NCI-H1436 treated with DMSO at 0.1 percent for 48 hours (cell line): ENCODE measurements at regions not wholly inside any gene's neighbourhood (a gene's known extent, or its start where the extent isn't known, plus 50 kb on each side); places are given as distances from the start of the nearest gene placed in this dataset.

Experiments used
- DNase-seq: peaks from one replicate; lab custom pipeline; 2025; lab: John Stamatoyannopoulos, UW

GRCh38 chr14:26996246-26996645 lies 398.4 kb upstream of the NOVA1 start:
- DNase-seq, result no peak

DNA sequence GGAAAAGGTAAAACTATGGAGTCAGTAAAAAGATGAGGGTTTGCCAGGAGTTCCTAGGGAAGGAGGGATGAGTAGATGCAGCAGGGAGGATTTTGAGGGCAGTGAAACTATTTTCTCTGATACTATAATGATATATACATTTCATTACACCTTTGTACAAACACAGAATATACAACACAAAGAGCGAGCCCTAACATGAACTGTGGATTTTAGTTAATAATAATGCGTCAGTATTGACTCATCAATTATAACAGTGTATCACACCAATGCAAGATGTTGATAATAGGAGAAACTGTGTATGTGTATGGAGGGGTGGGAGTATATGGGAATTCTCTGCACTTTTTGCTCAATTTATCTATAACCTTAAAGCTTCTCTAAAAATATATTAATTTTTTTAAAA lies 404.3 kb upstream of the NOVA1 start:
- no peak for DNase-seq

DNA sequence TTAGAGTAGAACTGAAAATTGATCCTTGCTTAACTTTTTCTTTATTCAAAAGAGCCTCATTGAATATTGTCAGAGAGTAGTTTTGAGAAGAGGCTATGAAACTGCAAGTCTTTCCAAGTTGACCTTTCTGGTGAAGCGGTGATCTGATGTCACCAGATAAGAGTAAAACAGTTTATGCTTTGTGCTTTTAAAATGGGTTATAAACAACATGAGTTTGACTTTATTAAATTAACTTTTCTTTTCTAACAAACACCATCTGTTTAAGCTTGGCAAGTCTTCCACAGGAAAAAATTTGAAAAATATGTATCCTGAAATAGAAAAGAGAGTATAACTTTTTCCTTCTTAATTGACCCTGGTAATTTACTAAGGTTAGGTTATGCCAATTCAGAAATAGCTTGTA lies 408.7 kb upstream of the NOVA1 start:
- no peak for DNase-seq

DNA sequence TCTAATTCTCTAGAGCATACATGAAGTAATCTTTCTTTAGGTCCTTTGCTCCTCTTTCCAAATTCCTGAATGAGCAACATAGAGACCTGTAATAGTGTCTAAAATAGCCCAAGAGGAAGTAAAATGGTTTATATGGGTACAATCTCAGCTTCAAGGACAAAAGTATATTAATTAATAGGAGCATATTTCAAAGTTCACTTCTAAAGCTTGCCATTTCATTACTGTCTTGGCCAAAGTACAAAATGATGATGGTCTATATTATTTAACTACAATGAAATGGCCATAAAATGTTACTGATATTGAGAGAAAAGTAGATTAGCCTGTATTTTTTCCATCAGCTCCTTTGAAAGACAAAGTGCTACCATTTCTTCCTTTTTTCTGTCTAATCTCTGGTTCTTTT lies 410.4 kb upstream of the NOVA1 start:
- no peak for DNase-seq

DNA sequence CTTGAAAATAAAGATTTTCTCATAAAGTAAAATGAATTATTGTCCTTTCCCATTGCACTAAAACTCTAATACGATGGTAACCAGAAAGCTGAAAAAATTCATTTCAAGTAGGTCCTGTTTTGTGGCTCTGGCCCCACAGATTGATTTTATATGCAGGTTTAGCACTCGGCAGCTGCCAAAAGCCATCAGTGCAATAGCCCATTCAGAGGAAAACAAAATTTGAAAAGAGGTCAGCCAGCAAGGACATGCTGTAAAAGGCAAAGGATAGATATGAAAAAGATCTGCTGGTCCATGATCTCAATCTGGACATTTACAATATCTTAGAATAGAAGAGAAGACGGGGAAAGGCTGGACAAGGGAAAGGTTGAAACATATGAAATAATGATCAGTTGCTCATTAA lies 414.8 kb upstream of the NOVA1 start:
- DNase-seq, result no peak

DNA sequence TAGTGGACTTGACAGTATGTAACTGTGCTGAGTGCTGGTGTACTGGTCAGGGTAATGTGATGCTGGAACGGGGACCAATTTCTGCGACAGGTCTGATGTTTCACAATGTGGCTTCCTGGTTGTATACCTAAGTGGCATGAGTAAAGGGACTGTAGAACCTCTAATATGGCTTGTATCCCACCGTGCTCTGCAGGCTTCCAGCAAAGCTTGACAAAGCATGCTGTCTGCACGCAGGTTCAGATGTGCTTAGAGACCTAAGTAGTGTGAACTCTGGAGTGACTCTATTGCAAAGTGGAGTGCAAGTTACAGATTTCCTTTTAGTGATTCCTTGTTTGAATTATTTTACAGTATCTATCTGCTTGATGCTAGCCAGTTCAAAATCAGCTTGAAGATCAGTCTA lies 415.8 kb upstream of the NOVA1 start:
- DNase-seq, result no peak

DNA sequence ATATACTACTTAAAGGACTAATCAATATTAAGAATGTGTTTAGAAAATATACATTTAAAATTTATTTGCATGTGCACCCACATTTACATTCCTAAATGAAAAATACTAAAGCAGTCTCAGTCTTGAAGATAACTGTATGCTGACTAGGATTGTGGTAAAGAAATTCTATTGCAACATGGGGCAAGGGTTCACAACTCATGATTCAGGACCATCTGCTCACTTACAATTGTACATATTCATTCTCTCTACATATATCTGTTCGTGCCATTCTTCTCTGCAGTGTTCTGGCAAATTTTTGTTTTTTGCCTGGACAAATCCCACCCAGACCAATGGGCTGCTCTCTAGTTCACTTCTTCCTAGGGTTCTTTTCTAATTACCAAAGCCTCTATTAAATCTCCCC lies 417.2 kb upstream of the NOVA1 start:
- no peak for DNase-seq

DNA sequence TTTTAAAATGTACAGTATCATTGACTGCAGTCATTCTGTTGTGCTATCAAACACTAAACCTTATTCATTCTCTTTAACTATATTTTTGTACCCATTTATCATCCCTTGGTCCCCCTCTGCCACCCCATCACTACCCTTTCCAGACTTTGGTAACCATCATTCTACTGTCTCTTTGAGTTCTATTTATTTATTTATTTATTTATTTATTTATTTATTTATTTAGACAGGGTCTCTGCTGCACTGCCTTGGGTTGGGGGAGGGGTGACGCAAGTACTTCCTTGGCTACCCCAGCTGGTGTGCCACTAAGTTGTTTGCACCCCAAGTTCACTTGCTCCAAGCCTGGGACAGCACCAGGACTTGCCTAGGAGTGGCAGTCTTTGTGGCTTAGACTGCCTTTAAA lies 427.8 kb upstream of the NOVA1 start:
- DNase-seq, result no peak

DNA sequence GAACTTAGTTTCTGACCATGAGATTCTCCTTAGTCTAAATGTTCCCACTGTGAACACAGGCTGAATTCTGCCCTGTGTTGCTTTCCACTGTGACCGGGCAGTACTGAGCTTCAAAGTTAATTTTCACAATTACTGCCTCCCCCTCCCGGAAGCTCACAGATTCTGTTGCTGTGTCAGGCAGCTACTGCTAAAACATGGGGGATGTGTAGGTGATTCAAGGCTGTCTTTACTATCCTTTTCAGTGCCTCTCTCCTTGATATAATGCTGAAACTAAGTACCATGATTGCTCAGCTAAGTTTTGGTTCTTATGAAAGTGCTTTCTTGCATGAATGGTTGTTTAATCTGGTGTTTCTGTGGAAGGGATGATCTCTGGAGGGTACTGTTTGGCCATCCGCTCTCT lies 428.3 kb upstream of the NOVA1 start:
- no peak for DNase-seq

- DNase-seq, result no peak
These were observed 442.7 kb upstream of the NOVA1 start for GRCh38 chr14:27040552-27040951.

DNA sequence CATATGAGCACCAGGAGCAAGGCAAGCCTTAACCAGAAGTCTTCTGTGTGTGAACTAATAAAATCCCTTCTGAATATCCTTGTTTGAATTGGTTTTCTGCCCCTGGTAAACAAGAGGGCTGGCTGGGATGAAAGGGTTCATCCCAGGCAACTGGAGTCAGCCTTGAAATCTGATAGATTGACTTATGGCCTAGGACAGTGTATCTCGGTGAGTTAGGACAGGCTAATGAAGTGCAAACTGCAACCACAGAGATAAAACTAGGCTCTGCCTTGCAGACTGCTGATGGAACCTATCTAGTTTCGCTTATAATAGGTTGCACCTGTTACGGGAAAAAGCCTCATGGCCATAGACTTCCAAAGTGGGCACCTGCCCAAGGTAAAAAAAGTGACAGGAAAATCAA lies 451.9 kb upstream of the NOVA1 start:
- DNase-seq, result no peak

DNA sequence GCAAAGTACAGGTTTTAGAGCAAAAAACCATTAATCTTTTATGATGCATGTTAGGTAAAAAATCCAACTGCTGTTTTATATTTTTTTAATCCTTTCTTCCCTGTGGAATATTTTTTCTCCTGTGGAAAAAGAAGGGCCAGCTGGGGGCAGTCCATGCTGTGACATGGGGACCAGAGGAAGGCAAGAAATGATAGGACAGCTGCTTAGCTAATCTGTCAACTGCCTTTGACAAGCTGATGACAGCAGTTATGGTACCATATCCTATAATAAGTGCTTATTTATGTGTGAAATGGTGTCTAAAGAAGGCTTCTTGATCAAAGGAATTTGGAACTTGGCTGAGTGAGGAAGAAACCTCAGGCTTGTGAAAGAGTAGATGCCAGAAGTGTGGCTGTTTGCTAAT lies 452.4 kb upstream of the NOVA1 start:
- DNase-seq, result no peak

GRCh38 chr14:27056586-27056985 lies 458.8 kb upstream of the NOVA1 start:
- DNase-seq, result no peak

- no peak for DNase-seq
These were observed 463.5 kb upstream of the NOVA1 start for GRCh38 chr14:27061299-27061698.

- DNase-seq, result no peak
These were observed 466.1 kb upstream of the NOVA1 start for GRCh38 chr14:27063959-27064358.

GRCh38 chr14:27065886-27066285 lies 468.1 kb upstream of the NOVA1 start:
- no peak for DNase-seq

GRCh38 chr14:27067961-27068360 lies 470.1 kb upstream of the NOVA1 start:
- no peak for DNase-seq

- DNase-seq, result no peak
These were observed 474.8 kb upstream of the NOVA1 start for GRCh38 chr14:27072589-27072988.

- DNase-seq, result no peak
These were observed 477.7 kb upstream of the NOVA1 start for GRCh38 chr14:27075503-27075902.

DNA sequence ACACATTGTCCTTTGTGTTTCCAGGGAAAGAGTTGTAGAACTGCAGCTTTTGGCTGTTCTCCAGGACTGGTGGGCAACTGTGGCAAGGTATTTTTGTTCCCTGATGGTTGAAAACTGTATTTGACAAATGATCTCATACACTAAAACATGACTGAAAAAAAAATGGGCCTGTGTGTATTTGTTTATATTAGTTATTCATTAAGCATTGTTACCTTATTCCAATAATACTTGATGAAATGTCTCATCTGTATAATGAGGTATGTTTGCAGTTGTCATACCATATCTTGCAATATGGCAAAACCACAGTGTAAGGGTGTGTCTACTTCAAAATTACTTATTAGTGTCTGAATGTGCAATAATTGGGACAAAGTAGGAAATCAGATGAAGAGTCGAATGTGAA lies 479.4 kb upstream of the NOVA1 start:
- no peak for DNase-seq

DNA sequence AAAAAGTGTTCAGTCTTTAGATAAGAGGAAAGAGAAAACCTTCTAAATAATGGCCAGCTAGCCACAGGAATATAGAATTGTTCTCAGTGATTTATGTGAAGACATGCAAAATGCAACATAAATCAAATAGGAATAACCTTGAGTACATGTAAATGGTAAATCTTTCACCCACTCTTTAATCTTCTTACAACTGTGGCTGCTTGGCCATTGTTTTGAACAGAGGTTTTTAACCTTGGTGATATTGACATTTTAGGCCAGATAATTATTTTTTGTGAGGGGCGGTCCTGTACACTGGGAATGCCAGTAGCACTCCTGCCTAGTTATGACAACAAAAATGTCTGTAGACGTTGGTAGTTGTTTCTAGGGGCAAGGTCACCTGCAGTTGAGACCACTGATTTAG lies 479.9 kb upstream of the NOVA1 start:
- DNase-seq, result no peak

GRCh38 chr14:27078191-27078590 lies 480.4 kb upstream of the NOVA1 start:
- DNase-seq, result no peak

DNA sequence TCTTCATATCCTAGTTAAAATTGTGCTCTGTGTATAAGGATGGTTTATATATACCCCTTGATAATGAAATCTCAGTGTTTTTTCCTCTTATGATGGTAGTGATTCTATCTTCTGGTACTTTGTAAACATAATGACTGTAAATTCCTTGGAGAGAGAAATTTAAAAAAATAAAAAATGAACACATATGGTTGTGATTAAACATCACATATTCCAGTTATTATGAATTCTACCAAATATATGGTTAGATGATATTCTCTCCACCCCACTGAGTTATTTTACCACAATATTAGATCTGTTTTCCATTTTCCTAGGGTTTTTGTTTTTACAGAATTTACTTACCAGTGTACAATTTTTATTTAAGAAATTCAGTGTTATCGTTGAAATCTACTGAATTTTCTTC lies 481.9 kb upstream of the NOVA1 start:
- no peak for DNase-seq

DNA sequence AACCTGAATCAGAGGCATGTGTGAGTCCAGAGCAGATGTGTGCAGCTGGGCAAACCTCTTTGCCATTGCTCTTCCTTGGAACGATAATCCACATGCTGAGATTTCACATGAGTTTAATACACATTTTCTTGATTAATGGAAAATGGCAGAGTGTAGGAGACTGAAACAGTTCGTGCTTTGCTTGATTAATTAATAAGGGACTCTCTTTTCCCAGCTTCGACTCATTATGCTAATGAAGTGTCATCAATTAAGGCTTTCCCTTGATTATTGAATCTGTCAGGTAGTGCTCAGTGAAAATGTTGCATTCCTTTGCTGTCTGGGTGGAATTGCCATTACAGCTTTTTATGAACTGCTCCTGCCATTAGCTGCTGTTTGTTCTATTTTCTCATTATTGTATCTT lies 487.7 kb upstream of the NOVA1 start:
- no peak for DNase-seq

GRCh38 chr14:27090716-27091115 lies 492.9 kb upstream of the NOVA1 start:
- no peak for DNase-seq
